GM12878 (cell line): ENCODE measurements at regions not wholly inside any gene's neighbourhood (a gene's known extent, or its start where the extent isn't known, plus 50 kb on each side); places are given as distances from the start of the nearest gene placed in this dataset.

Experiments used
- EP300 ChIP-seq, 2 experiments: fragments of 150-350 bp in 1 of 2; IDR thresholded peaks; 2 replicates each; pipeline ENCODE4 v1.6.1; 2011 to 2012; ENCODE audit warnings: low read depth in 2 of 2, low read length in 2 of 2, borderline replicate concordance in 1 of 2, improper control_type of control experiment in 1 of 2, inconsistent platforms in 1 of 2; ENCODE audit not compliant: control insufficient read depth in 1 of 2
- NR2C2 ChIP-seq: IDR thresholded peaks from 2 replicates; pipeline ENCODE4 v1.6.1; 2011; ENCODE audit warnings: borderline replicate concordance, low read depth; ENCODE audit not compliant: control insufficient read depth, insufficient read length
- RCOR1 ChIP-seq: conservative IDR thresholded peaks from 2 replicates; pipeline ENCODE4 v1.6.1; 2012; ENCODE audit warnings: low read depth, low read length, improper control_type of control experiment
- SREBF2 ChIP-seq: IDR thresholded peaks from 2 replicates; pipeline ENCODE4 v1.6.1; 2012; ENCODE audit warnings: mild to moderate bottlenecking, low read length
- TF ChIP-seq, protein P1 (sequence below): fragments of 450-650 bp; IDR thresholded peaks from 2 replicates; pipeline ENCODE4 v1.6.1; 2018; ENCODE audit warnings: mild to moderate bottlenecking, low read depth, moderate library complexity; ENCODE audit not compliant: partially characterized antibody
- TF ChIP-seq, protein P2 (sequence below): fragments of 450-650 bp; IDR thresholded peaks from 2 replicates; pipeline ENCODE4 v1.6.1; 2018; ENCODE audit warnings: borderline replicate concordance, mild to moderate bottlenecking; ENCODE audit not compliant: partially characterized antibody
- TF ChIP-seq, protein P3 (sequence below): fragments of 450-650 bp; IDR thresholded peaks from 2 replicates; pipeline ENCODE4 v1.6.1; 2017; ENCODE audit warnings: antibody characterized with exemption, mild to moderate bottlenecking, moderate library complexity

DNA sequence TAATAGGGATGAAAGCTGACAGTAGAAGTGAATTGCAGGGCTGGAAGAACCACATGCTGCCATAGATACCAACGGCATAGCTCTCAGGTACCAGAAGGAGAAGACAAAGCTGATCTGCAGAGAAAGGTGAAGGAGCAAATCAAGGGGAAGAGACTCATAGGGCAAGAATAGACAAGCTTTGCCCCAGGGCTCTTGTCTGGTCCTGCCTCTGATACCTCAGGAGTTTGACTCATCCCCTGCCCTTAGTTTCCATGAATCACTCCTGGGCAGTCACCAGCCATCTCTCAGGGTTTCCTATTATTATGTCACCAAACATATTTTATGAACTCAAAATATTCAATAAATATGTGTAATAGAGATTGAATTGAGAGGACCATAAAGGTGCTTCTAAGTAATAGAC lies 800.9 kb downstream of the DNAH5 start (continued):
- TF ChIP-seq RCOR1 (no peak), EP300 (IDR thresholded peaks at IDR 0.05; ENCODE audit: borderline replicate concordance in 1 of 2, control insufficient read depth in 1 of 2, low read depth in 2 of 2, low read length in 2 of 2) (no peak), SREBF2 (no peak), NR2C2 (no peak)
- TF ChIP-seq, protein P1, sequence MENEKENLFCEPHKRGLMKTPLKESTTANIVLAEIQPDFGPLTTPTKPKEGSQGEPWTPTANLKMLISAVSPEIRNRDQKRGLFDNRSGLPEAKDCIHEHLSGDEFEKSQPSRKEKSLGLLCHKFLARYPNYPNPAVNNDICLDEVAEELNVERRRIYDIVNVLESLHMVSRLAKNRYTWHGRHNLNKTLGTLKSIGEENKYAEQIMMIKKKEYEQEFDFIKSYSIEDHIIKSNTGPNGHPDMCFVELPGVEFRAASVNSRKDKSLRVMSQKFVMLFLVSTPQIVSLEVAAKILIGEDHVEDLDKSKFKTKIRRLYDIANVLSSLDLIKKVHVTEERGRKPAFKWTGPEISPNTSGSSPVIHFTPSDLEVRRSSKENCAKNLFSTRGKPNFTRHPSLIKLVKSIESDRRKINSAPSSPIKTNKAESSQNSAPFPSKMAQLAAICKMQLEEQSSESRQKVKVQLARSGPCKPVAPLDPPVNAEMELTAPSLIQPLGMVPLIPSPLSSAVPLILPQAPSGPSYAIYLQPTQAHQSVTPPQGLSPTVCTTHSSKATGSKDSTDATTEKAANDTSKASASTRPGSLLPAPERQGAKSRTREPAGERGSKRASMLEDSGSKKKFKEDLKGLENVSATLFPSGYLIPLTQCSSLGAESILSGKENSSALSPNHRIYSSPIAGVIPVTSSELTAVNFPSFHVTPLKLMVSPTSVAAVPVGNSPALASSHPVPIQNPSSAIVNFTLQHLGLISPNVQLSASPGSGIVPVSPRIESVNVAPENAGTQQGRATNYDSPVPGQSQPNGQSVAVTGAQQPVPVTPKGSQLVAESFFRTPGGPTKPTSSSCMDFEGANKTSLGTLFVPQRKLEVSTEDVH: no peak
- TF ChIP-seq, protein P2, sequence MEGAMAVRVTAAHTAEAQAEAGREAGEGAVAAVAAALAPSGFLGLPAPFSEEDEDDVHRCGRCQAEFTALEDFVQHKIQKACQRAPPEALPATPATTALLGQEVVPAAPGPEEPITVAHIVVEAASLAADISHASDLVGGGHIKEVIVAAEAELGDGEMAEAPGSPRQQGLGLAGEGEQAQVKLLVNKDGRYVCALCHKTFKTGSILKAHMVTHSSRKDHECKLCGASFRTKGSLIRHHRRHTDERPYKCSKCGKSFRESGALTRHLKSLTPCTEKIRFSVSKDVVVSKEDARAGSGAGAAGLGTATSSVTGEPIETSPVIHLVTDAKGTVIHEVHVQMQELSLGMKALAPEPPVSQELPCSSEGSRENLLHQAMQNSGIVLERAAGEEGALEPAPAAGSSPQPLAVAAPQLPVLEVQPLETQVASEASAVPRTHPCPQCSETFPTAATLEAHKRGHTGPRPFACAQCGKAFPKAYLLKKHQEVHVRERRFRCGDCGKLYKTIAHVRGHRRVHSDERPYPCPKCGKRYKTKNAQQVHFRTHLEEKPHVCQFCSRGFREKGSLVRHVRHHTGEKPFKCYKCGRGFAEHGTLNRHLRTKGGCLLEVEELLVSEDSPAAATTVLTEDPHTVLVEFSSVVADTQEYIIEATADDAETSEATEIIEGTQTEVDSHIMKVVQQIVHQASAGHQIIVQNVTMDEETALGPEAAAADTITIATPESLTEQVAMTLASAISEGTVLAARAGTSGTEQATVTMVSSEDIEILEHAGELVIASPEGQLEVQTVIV: no peak
- TF ChIP-seq, protein P3, sequence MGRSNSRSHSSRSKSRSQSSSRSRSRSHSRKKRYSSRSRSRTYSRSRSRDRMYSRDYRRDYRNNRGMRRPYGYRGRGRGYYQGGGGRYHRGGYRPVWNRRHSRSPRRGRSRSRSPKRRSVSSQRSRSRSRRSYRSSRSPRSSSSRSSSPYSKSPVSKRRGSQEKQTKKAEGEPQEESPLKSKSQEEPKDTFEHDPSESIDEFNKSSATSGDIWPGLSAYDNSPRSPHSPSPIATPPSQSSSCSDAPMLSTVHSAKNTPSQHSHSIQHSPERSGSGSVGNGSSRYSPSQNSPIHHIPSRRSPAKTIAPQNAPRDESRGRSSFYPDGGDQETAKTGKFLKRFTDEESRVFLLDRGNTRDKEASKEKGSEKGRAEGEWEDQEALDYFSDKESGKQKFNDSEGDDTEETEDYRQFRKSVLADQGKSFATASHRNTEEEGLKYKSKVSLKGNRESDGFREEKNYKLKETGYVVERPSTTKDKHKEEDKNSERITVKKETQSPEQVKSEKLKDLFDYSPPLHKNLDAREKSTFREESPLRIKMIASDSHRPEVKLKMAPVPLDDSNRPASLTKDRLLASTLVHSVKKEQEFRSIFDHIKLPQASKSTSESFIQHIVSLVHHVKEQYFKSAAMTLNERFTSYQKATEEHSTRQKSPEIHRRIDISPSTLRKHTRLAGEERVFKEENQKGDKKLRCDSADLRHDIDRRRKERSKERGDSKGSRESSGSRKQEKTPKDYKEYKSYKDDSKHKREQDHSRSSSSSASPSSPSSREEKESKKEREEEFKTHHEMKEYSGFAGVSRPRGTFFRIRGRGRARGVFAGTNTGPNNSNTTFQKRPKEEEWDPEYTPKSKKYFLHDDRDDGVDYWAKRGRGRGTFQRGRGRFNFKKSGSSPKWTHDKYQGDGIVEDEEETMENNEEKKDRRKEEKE: no peak
